GM18951 (cell line): ENCODE measurements at regions not wholly inside any gene's neighbourhood (a gene's known extent, or its start where the extent isn't known, plus 50 kb on each side); places are given as distances from the start of the nearest gene placed in this dataset.

Experiments
- POLR2A ChIP-seq: IDR thresholded peaks from 4 replicates; pipeline ENCODE4 v1.6.1; 2011; ENCODE audit warnings: mild to moderate bottlenecking; ENCODE audit not compliant: insufficient read length, insufficient read depth; ENCODE audit errors: extremely low read depth
- in situ Hi-C: fragments of 300-500 bp; cut with MboI; formaldehyde crosslinking; loops from one replicate; pipeline ENCODE4 v1.12.0; 2022; ENCODE audit warnings: low sequenced_read_pairs, mixed read lengths, inconsistent platforms; ENCODE audit not compliant: unreplicated experiment

DNA sequence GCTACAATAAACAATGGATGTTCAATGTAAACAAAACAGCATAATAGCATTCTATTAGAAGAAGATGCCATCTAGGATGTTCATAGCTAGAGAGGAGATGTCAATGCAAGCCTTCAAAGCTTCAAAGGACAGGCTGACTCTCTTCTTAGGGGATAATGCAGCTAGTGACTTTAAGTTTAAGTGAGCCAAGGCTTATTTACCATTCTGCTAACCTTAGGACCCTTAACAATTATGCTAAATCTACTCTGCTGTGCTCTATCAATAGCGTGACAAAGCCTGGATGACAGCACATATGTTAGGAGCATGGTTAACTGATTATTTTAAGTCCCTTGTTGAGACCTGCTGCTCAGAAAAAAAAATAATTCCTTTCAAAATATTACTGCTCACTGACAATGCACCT lies 106.0 kb upstream of the SSTR1 start:
- no peak for TF ChIP-seq POLR2A
- in situ Hi-C loops, result no loop called here

DNA sequence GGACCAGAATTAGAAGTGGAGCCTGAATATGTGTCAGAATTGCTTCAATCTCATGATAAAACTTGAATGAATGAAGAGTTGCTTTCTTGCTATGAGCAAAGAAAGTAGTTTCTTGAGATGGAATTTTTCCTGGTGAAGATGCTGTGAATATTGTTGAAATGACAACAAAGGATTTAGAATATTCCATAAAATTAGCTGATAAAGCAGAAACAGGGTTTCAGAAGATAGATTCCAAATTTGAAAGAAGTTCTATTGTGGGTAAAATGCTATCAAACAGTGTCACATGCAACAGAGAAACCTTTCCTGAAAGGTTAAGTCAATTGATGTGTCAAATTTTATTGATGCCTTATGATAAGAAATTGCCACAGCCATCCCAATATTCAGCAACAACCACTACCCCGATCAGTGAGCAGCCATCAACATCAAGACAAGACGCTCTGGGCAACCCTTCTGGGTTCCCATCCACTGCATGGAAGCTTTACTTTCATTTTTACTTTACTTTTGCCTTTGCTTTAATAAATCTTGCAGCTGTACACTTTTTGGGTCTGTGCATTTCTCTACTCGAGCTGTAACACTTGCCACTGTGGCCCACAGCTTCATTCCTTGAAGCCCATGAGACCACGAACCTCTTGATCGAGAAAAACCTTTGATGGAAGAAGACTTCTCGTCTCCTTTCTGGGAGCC lies 104.0 kb upstream of the SSTR1 start:
- no peak for TF ChIP-seq POLR2A
- in situ Hi-C loops, result no loop called here

DNA sequence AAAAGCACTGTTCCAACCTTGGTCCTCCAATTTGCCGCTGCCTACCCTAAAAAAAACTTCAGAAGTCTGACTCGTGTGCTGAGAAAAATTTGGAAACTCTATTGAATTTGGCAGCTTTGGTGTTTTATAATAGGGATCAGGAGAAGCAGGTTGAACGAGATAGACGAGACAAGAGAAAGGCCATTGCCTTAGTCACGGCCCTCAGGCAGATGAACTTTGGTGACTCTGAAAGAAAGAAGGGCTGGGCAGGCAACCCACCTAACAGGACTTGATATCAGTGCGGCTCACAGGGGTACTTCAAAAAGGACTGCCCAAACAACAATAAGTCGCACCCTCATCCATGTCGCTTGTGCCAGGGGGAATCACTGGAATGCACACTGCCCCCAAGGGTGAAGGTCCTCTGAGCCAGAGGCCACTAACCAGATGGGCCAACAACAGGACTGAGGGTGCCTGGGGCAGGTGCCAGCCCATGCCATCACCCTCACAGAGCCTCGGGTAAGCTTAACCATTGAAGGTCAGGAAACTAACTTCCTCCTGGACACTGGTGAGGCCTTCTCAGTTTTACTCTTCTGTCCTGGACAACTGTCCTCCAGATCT lies 102.5 kb upstream of the SSTR1 start:
- in situ Hi-C loops, result no loop called here
- no peak for TF ChIP-seq POLR2A

DNA sequence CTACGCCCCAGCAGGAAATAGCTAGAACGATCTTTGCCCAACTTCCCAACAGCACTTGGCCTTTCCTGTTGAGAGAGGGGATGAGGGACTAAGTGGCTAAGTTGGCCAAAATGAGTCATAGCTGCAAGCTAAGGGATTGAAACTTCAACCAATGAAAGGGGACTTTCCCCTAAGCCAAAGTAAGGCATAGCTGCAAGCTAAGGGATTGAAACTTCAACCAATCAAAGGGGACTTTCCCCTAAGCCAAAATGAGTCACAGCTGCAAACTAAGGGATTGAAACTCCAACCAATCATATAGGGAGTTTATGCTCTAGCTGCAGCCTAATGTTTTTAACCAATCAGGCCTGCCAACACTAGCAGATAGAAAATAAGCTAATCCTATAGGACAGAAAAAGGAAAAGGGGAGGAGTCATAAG lies 100.5 kb upstream of the SSTR1 start:
- in situ Hi-C loops, result no loop called here

DNA sequence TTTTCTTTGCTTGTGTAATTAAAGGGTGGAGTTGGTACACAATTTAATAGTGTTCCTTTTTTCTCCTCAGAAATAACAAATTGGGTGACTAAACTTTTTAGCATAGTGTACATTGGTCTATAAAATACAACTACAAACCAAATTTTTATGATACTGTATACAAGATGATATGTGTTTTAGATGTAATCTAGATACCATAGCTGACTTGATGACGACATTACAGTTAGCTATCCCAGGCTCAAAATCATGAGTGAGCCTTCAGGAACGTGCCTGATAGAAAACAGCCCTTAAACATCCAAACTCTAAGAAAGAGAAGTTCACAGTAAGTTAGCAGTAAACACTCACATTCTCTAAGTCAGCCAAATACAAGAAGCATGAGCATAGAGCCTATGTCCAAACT lies 99.0 kb upstream of the SSTR1 start:
- no peak for TF ChIP-seq POLR2A
- in situ Hi-C loops, result no loop called here

More for the DNA sequence above, 100.5 kb upstream of the SSTR1 start:
- TF ChIP-seq POLR2A, result no peak

DNA sequence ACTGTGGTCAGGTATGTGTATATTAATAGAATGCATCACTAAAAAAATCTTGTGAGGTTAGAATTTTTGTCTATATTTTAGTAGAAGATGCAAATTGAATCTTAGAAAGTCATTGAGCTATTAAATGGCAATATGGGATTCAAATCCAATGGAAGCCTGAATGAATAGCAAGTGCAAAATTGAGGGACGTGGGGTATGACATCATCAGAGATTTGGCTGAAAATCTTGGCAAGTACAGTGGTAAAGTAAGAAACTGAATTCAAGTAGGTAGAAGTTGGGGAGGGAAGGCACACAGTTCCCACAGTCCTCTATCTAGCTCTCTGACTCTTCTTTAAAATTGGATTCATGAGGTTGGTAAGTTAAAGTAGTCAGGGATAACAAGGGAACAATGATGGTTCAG lies 97.4 kb upstream of the SSTR1 start:
- in situ Hi-C loops, result no loop called here
- TF ChIP-seq POLR2A, result no peak

DNA sequence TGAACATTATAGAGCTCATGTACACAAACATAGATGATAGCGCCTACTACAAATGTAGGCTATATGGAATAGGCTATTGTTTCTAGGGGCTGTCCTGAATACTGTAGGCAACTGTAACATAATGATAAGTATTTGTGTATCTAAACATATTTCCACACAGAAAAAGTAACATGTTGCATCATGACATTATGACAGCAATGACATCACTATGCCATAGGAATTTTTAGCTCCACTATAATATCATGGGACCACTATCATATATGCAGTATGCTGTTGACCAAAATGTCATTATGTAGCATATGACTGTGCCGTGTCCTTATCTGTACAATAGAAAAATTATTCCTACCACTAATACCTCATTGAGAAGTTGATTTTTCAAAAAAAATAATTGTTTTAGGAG lies 96.7 kb upstream of the SSTR1 start:
- no peak for TF ChIP-seq POLR2A
- in situ Hi-C loops, result no loop called here

DNA sequence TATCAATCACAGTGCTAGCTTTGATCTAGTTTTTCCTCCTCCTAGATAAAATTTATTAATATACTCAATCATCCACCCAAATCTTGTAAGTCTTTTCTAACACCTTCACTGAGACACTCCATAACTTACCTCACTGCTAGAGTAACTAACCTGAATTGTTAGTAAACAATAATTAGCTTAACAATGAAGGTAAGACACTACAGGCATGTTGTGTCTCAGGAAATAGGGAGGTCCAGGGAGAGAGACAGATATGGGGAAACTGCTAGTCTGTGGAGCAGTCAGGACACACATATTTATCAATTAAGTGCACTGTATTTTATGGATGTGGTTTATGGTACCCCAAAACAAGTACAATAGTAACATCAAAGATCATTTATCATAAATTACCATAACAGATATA lies 94.2 kb upstream of the SSTR1 start:
- TF ChIP-seq POLR2A, result no peak
- in situ Hi-C loops, result no loop called here

DNA sequence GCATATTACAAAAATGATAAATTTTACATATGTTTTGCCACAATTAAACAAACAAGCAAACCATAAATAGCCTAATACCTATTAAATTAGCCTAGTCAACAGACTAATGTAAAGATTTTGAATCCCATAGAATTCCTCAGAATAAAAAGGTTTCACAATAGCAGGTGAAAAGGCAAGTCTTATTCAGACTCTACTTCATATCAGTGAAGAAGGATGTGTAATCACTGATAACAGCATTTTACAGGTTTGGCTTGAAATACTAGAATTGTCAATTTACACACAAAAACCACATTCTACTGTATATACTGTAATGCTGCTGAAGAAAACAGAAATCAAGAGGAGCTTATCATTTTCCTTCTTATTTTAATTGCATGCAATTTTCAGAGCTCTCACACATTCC lies 90.8 kb upstream of the SSTR1 start:
- no peak for TF ChIP-seq POLR2A
- in situ Hi-C loops, result no loop called here

DNA sequence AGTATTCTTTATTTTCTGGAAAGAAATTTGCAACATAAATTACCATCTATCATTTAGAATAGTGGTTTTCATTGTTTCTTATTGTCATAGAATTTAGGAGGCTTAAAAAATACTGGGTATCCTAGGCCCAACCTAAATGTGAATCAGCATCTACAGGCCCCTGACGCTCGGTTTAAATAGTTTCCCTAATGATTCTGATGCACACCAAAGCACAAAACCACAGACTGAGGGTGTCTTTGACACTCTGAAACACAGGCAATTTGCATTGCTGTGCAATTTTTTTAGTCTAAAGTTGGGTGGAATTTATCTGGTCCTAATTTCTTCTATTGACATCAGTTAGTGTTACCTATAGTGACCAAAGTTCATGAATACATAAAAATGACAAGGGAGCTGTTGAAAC lies 87.6 kb upstream of the SSTR1 start:
- in situ Hi-C loops, result no loop called here
- TF ChIP-seq POLR2A, result no peak

DNA sequence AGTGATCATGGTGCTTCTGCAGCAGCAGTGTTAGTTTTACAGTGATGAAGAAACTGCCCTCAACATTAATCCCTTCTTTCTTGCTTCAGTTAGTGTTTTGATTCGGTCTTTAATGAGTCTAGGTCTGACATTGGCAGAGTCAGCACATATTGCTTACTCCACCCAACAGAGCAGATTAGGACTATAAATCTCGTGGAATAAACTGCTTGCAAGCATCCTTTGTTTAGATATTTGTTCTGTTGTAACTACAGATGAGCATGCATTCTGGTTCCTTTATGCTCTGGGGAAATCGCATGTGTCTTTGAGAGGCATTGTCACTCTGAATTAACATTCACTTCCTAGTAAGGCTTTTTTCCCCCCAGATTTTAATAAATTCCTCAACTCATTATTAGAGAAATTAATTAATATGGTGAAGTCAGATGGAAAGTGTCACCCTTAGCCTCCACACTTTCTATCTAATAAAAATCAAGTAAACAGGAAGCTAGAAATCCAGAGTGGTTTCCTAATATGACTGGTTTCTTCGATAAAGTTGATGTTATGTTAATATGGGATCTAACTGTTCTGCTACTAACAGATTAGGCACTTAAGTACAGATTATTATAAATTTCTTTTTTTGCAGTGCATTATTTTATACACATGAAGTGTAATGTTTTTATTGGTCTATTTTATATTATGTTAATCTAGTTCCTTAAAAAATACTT lies 86.2 kb upstream of the SSTR1 start:
- no peak for TF ChIP-seq POLR2A
- in situ Hi-C loops, result no loop called here

DNA sequence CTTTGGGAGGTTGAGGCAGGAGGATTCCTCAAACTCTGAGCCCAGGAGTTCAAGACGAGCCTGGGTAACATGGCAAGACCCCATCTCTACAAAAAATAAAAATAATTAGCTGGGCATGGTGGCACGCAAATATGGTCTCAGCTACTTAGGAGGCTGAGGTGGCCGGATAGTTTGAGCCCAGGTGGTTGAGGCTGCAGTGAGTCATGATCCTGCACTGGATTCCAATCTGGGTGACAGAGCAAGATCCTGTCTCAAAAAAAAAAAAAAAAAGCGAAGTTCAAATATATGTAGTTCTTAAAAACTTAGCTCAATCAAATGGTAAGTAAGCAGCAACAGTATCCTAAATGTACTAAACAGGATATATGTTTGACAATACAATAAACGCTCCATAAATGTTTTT lies 85.5 kb upstream of the SSTR1 start:
- in situ Hi-C loops, result no loop called here
- TF ChIP-seq POLR2A, result no peak

DNA sequence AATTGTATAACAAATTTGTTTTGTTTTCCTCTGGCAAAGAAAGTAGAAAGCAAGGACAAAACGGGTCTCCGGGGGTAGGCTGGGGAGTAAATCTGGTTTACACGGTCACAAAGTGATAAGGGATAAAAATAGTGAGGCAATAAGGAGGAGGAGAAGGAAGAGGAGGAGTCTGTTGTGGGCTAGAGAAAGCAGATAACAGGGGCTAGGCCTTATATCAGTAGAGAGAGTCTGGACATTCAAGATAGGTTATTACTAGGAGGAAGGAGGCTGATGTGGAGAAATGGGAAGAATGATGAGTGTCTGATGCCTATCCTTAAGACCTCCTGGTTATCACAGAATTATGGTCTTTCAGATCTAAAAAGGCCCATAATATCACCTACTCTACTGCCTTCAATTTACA lies 83.2 kb upstream of the SSTR1 start:
- no peak for TF ChIP-seq POLR2A
- in situ Hi-C loops, result no loop called here

DNA sequence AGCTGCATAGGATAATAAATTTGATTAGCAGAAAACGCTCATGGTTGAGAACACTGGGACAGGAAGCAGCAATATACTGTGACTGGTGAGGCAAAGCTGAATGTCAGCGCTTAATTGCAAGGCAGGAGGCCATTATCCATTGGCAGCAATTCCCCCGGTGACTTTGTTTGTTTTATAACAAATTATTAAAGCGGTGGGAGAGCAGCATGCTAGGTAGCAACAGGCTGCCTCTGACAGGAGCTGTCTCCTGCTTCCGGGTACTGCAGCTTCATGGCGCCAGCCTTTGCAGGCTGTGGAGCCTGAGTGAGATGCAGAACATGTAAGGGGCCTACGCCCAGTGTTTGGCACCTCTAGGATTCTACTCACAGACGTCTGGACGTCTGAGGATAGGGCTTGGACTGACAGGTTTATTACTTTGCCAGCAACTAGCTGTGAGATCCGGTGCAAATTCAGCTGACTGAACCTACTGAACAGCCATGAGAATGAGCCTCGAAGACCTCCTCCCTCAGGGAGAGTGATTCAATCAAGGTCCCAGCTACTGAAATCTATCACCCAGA lies 82.1 kb upstream of the SSTR1 start:
- in situ Hi-C loops, result no loop called here
- TF ChIP-seq POLR2A, result no peak
